KOPT-K1 (cell line): ENCODE measurements at regions not wholly inside any gene's neighbourhood (a gene's known extent, or its start where the extent isn't known, plus 50 kb on each side); places are given as distances from the start of the nearest gene placed in this dataset.
"Not testable (repeated sequence)": the region's sequence is repeated elsewhere in the genome, so short reads cannot be mapped to it uniquely, and the experiment has no call there.

Experiments used
- H3K27ac ChIP-seq: fragments of 200-600 bp; sonication (generic); 2 replicates; pipeline ENCODE4 v1.5.1; 2016; ENCODE audit warnings: antibody characterized with exemption, mild to moderate bottlenecking, low read depth, low read length; ENCODE audit not compliant: poor library complexity, severe bottlenecking
- H3K36me3 ChIP-seq: fragments of 200-600 bp; sonication (generic); 2 replicates; pipeline ENCODE4 v1.5.1; 2017; ENCODE audit warnings: antibody characterized with exemption, mild to moderate bottlenecking, low read length, moderate library complexity; ENCODE audit not compliant: insufficient read depth
- H3K9me3 ChIP-seq: fragments of 200-600 bp; sonication (generic); 2 replicates; pipeline ENCODE4 v1.5.1; 2017; ENCODE audit warnings: antibody characterized with exemption, low read length, mild to moderate bottlenecking; ENCODE audit not compliant: insufficient read depth, poor library complexity, severe bottlenecking

DNA sequence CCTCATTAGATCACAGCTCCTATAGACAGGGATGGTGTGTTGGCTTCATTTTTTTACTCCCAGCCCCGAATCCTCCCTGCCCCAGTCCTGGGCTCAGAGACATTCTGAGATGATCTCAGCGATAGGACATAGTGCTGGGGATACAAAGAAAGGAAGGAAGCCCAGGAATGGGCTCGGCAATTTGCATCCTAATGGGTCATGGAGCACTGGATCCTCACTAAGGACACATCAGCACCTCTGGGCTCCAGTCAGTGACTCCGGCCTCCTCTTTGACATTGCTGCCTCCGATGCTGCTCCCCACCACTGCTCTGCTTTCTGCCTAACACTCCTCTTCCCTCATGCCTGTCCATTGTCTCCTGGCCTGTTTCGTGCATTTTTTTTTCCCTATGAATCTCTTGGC, 489.1 kb downstream of the STK39 start:
- H3K9me3 ChIP-seq = no peaks in the 10 kb centered on the region
- H3K36me3 ChIP-seq = no peaks in the 10 kb centered on the region
- no peak overlapping the region for H3K27ac ChIP-seq

DNA sequence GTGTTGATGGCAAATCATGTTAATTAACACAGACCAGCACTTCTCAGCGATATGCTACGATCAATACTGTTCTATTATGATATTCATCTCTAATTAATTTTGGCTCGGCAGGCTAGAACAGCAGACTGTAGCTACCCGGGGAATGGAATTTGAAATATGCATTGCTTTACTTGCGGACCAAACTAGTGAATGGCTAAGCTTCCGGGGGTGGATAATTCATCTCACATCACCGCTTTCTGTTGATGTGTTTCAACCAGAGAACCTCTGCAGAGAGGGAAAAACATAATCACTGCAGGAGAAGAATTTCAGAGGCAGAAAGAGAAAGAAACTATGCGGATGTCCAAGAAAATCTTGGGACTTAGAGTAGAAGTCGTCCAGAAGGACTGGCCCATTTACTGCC, 490.9 kb downstream of the STK39 start:
- H3K36me3 ChIP-seq = no peaks in the 10 kb centered on the region
- H3K9me3 ChIP-seq = no peaks in the 10 kb centered on the region
- H3K27ac ChIP-seq = no peak overlapping the region

DNA sequence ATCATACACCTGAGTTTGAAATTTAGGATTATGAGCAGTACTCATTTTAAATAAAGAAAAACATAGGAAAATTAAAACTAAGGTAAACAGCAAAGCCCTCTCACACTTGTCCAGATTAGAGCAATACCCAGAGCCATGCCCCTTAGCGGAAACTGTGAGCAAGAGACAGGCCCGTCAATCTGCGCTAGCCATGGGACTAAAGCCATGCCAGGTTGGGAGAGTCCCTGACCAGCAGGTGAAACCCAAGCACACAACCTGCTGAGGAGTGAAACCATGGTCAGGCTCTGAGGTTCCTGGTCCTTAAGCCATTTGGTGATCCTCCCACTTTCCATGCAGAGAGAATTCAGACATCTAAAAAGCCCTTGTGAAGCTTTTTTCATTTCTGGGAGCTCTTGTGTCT, 494.3 kb downstream of the STK39 start:
- H3K27ac ChIP-seq = peak overlapping the region; percentile 22
- H3K9me3 ChIP-seq = no peaks in the 10 kb centered on the region
- H3K36me3 ChIP-seq = no peaks in the 10 kb centered on the region

DNA sequence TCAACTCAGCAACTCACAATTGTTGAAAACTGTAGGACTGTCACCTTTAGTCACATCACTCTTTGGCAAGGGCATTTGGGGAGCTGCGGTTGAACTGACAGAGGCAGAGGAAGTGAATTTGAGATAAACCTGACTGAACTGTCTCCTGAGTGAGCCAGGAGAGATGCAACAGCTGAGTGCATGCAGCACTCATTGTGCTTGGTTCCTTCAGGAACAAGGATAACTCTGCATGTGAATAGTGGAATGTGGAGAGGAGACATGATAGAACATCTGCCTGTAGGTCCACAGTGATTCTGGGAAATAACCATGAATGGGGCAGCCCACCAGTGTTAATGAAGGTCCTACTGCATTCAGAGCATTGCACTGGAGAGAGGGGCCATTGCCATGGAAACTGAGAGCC, 494.7 kb downstream of the STK39 start:
- Histone ChIP-seq H3K36me3 (no peaks in the 10 kb centered on the region), H3K27ac (peak overlapping the region; percentile 22), H3K9me3 (no peaks in the 10 kb centered on the region)

DNA sequence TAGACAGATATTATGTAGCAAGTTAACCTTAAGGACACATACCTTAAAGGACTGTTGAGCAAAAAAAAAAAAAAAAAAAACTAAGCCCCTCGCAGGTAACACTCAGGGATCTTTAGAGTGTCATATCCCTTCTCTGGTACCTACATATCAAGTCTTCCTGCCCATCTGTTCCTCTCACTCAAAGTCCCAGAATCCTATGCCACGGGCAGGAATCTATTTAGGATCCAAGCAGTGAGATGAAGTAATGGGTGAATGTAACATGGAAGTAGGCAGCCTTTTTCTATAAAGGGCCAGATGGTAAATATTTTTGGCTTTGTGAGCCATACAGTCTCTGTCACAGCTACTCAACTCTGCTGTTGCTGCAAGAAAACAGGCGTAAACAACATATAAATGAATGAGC, 496.7 kb downstream of the STK39 start:
- H3K36me3 ChIP-seq = no peaks in the 10 kb centered on the region
- H3K9me3 ChIP-seq = no peaks in the 10 kb centered on the region
- H3K27ac ChIP-seq = no peak overlapping the region

DNA sequence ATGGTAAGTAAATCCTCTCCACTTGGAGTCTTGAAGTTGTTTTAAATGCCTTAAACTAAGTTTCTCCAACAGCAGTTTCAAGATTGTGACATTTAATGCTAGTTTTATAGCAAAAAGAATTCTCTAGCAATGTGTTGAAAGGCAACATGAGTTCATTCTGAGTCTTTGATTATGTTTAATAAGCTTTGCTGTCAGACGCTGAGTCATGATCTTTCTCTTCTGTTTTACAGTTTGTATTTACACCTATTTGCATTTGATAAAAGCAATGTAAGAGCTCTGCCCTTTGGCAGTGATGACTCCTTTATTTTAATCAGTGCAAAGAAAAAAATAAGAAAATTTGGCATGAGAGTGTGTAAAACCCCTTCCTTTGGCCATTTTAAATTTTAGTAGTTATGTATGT, 497.7 kb downstream of the STK39 start:
- H3K27ac ChIP-seq = no peak overlapping the region
- no peaks in the 10 kb centered on the region for H3K36me3 ChIP-seq
- H3K9me3 ChIP-seq = no peaks in the 10 kb centered on the region

DNA sequence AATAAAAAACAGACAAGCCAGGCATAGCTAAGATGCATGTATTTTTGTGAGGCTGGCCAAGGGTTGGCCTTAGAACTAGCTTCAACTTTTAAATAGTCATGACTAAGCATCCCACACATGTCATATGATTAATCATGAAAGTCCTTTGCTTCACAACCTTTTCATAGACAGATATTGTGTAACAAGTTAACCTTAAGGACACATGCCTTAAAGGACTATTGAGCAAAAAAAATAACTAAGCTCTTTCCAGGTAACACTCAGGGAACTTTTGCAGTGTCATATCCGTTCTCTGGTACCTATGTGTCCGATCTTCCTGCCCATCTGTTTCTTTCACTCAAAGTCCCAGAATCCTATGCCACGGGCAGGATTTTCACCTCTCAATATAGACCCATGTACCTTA, 498.4 kb downstream of the STK39 start:
- Histone ChIP-seq H3K36me3 (no peaks in the 10 kb centered on the region), H3K27ac (no peak overlapping the region), H3K9me3 (no peaks in the 10 kb centered on the region)

DNA sequence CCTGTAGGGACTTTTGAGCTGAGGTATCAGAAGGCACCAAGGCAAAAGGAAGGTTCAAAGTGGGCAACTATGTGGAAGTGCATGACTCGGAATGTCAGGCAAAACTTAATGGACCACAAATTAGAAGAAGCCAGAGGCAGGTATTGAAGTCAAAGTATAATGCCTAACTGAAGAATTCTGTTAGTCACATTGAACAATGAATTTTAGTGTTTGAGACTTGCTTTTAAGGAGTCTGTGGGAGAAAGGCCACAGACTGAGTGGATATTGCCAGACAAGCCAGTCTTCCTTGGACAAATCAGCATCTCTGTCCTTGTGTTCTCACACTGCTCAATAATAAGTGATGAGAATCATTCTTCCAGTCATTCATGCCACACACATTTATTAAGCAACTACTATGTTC, 498.9 kb downstream of the STK39 start:
- no peaks in the 10 kb centered on the region for H3K9me3 ChIP-seq
- H3K36me3 ChIP-seq = no peaks in the 10 kb centered on the region
- H3K27ac ChIP-seq = no peak overlapping the region

DNA sequence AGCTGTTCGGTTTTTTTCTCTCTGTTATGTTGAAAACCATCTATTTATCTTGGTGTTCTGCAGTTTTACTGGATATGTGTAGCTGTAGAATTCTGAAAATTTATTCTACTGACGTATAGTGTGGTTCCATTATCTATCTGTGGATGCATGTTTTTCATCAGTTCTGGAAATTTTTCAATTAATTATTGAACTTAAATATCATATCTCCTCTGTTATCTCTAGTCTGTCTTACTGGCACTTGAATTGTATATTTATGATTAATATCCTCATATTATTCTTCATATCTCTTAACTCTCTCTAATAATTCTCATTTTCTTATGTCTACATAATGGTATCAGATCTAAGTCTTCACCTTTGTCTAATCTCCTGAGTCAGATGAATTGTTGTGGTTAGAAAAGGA, 501.7 kb downstream of the STK39 start:
- Histone ChIP-seq H3K36me3 (no peaks in the 10 kb centered on the region), H3K9me3 (no peaks in the 10 kb centered on the region), H3K27ac (no peak overlapping the region)

DNA sequence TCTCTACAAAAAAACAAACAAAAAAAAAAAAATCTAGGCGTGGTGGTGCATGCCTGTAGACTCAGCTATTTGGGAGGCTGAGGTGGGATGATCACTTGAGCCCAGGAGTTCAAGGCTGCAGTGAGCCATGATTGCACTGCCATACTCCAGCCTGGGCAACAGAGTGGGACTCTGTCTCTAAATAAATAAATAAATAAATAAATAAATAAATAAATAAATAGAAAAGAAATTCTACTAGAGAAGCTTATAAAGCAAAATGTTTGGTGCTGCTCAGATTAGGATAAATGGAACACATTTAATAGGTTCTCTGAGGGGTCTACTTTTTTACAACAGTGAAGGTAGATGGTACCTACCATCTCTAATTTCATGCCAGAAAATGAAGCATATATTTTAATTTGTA, 507.5 kb downstream of the STK39 start:
- H3K36me3 ChIP-seq, H3K9me3 ChIP-seq, H3K27ac ChIP-seq: not testable (repeated sequence)

DNA sequence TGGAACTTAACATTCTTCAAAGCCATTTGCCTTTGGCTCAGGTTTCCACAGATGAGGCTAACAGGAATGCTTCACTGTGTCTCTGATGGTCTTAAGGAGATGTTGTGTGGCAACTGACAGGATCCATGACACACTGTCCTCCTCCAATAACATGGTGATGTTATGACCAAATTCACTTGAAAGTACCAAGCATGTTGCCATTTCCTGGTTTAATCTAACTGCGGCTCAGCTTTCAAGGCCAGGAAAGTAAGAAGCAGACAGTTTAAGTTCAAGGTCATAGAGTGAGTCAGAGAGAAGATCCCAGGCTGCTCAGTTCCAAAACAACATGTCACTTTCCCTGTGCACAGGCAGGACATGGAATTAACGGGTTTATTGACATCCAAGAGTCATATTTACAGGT, 513.6 kb downstream of the STK39 start:
- Histone ChIP-seq H3K27ac (no peak overlapping the region), H3K9me3 (no peaks in the 10 kb centered on the region), H3K36me3 (no peaks in the 10 kb centered on the region)

DNA sequence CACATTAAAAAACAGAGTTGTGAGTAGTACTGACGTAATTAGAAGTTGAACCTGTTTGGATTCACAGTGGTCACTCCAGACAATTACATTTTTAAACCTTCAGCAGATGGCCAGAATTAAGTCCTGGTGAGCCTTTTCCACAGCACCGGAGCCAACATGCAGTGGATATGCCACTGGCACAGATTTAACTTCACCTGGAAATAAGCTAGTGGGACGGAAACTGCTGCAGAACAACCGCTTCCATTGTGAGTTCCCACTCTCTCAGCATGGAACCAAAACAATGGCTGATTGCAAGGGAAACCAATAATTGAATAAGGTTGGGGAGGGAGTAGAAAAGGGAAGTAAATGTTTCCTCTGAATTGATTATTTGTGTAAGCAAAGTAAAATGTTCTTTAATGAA, 515.1 kb downstream of the STK39 start:
- no peaks in the 10 kb centered on the region for H3K9me3 ChIP-seq
- H3K36me3 ChIP-seq = no peaks in the 10 kb centered on the region
- no peak overlapping the region for H3K27ac ChIP-seq

DNA sequence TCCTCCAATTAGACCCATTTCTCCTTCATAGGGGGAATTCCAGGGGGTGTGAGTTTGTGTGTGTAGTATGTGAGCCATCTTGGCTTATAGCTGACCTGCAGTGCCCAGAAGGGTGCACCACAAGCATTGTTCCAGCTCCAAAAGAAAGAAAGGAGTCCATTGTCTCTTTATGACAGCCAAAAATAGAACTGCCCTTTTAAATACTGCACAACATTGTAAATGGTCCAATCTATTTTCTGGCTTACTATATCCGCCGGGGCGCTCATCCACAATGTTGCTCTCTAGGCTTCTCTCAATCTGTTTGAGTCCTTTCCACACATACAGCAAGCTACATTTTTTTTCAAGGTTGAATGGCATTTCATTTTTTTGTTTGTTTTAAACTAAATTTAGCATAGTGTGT, 517.5 kb downstream of the STK39 start:
- Histone ChIP-seq H3K9me3 (no peaks in the 10 kb centered on the region), H3K36me3 (no peaks in the 10 kb centered on the region), H3K27ac (no peak overlapping the region)

DNA sequence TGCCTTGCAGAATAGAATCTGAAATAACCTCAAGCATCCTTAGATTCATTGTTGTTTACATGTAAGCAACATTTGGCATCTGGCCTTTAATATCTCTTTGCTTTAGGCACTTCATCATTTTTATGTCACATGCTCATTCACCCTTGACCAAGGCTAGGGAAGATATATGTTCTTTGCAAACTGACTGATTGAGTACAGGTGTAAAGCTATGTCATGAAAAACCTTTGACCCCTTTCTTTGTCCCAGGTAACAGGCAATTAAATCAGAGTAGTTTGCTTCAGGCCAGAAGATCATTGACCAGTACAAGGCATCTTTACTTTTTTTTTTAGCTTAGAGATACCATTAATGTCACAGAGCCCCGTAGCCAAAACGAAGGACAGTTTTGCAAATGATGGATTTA, 520.6 kb downstream of the STK39 start:
- no peaks in the 10 kb centered on the region for H3K9me3 ChIP-seq
- H3K36me3 ChIP-seq = no peaks in the 10 kb centered on the region
- no peak overlapping the region for H3K27ac ChIP-seq

DNA sequence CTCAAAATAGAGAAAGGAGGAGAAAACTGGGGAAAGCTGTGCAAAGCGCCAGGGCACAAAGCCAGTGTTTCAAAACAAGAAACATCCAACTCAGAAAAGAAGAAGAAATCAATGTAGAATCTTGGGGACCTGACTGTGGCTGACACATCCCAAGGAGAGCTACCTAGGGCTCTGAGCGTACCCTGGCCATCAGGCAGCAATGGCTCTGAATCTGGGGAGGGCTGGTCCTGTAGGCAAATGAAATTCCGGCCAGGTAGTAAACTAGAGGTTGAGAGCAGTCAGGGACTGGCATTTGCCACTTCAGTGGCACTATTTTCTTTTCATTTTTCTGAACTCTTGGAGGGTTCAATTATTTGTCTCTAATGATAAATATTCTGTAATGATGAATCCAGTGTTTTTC, 525.8 kb downstream of the STK39 start:
- no peaks in the 10 kb centered on the region for H3K9me3 ChIP-seq
- H3K36me3 ChIP-seq = no peaks in the 10 kb centered on the region
- no peak overlapping the region for H3K27ac ChIP-seq

DNA sequence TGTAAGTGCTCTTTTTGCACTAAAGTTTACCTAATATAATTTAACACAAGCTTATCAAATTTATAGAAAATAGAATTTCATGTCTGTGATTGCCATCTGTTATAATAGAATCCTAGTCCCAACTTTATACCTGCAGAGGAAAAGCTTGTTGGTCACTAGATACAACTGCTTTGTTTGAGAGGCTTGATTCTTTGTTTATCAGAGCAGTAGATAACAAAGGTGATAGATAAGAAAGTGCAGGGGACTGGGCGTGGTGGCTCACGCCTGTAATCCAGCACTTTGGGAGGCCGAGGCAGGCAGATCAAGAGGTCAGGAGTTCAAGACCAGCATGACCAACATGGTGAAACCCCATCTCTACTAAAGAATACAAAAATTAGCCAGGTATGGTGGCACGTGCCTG, 528.0 kb downstream of the STK39 start:
- no peaks in the 10 kb centered on the region for H3K36me3 ChIP-seq
- no peak overlapping the region for H3K27ac ChIP-seq
- H3K9me3 ChIP-seq = no peaks in the 10 kb centered on the region

DNA sequence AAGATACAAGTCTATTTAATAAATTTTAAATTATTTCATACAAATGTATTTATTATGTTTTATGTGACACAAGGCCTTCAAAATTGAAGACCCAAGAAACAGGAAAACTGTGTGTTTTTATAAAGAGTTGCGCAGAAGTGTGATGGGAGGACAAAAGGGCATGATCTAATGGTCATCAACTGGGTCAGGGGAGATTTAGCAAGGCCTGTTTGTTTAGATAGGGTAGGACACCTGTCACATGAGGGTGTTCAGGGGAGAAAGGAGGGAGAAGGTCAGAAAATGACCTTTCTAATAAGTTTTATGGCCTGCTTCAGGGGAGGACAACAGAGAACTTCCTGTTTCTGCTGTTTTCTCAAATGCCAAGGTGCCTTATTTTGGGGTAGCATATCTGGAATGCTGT, 528.8 kb downstream of the STK39 start:
- H3K27ac ChIP-seq = no peak overlapping the region
- H3K36me3 ChIP-seq = no peaks in the 10 kb centered on the region
- no peaks in the 10 kb centered on the region for H3K9me3 ChIP-seq
